HepG2 (cell line): ENCODE measurements at regions not wholly inside any gene's neighbourhood (a gene's known extent, or its start where the extent isn't known, plus 50 kb on each side); places are given as distances from the start of the nearest gene placed in this dataset.

Source experiments
- ATAC-seq: fragments of 200-7000 bp; cut with Tn5 transposase; 3 replicates; pipeline ENCODE4 v1.9.1; 2020; ENCODE audit warnings: mild to moderate bottlenecking, moderate library complexity
- BruUV-seq: library from RNA; stranded (reverse); fragments of 400-500 nt; replicated peaks from 2 replicates; lab custom pipeline; 2021; lab: Mats Ljungman, UMichigan
- CTCF ChIA-PET: fragments of 300-600 bp; formaldehyde crosslinking; extraction: SDS; loops from one replicate; lab custom pipeline; 2021; ENCODE audit warnings: low total read pairs, inconsistent platforms, low intra/inter-chr PET ratio; lab: Yijun Ruan, JAX
- POLR2A ChIA-PET: fragments of 350-600 bp; sonication (Branson Sonifier 250); formaldehyde crosslinking; loops from one replicate; lab custom pipeline; 2020; ENCODE audit warnings: antibody characterized with exemption, inconsistent platforms; lab: Yijun Ruan, JAX
- DNase-seq: peaks from one replicate; pipeline ENCODE4 v3.0.0-alpha.2; 2015; ENCODE audit warnings: low spot score
- FAIRE-seq: peaks from 3 replicates; lab custom pipeline; 2011; peaks lifted over from hg19 to GRCh38; lab: Jason Lieb, UNC
- H2AFZ ChIP-seq: one replicate; pipeline ENCODE4 v1.6.1; 2011; ENCODE audit warnings: low read length, inconsistent platforms
- H3K27ac ChIP-seq: fragments of 300-600 bp; 3 replicates; pipeline ENCODE4 v1.8.0; 2011; ENCODE audit warnings: mixed run types, mild to moderate bottlenecking, mixed read lengths, low read length, inconsistent platforms; ENCODE audit not compliant: insufficient read depth; ENCODE audit errors: extremely low read length
- H3K27me3 ChIP-seq, 2 experiments: fragments of 200-600 bp in 1 of 2; 2 replicates in 1 of 2; 3 replicates in 1 of 2; pipeline versions ENCODE4 v1.6.0 to v1.8.0; 2011; ENCODE audit warnings: low read length in 2 of 2, mild to moderate bottlenecking in 2 of 2, moderate library complexity in 2 of 2, inconsistent platforms in 1 of 2; ENCODE audit not compliant: insufficient read depth in 2 of 2, control insufficient read depth in 1 of 2
- H3K36me3 ChIP-seq, 2 experiments: fragments of 200-600 bp in 1 of 2; replicated peaks in 1 of 2; 2 replicates in 1 of 2; 3 replicates in 1 of 2; pipeline versions ENCODE4 v1.5.1 to v1.8.0; 2011; ENCODE audit warnings: low read length in 2 of 2, inconsistent platforms in 1 of 2; ENCODE audit not compliant: insufficient read depth in 2 of 2, control insufficient read depth in 1 of 2
- H3K4me1 ChIP-seq: 2 replicates; pipeline ENCODE4 v1.5.1; 2012; ENCODE audit warnings: low read length, inconsistent platforms; ENCODE audit not compliant: insufficient read depth
- H3K4me2 ChIP-seq: 2 replicates; pipeline ENCODE4 v1.6.0; 2011; ENCODE audit warnings: low read depth, low read length, inconsistent platforms
- H3K4me3 ChIP-seq, 3 experiments: fragments of 200-600 bp in 1 of 3; sonication (generic), shearing (Covaris generic) in 1 of 3; replicated peaks in 1 of 3; 2 replicates each; pipeline ENCODE4 v1.5.1; 2011 to 2016; ENCODE audit warnings: low read length in 3 of 3, inconsistent platforms in 2 of 3, low read depth in 2 of 3, mild to moderate bottlenecking in 2 of 3, control low read depth in 1 of 3, mixed read lengths in 1 of 3; ENCODE audit not compliant: insufficient read depth in 1 of 3
- H3K79me2 ChIP-seq: one replicate; pipeline ENCODE4 v1.6.1; 2011; ENCODE audit warnings: low read length, inconsistent platforms; ENCODE audit not compliant: insufficient read depth
- H3K9ac ChIP-seq: 2 replicates; pipeline ENCODE4 v1.6.0; 2011; ENCODE audit warnings: mild to moderate bottlenecking, low read depth, low read length, inconsistent platforms; ENCODE audit not compliant: insufficient read depth
- H3K9me3 ChIP-seq: 2 replicates; pipeline ENCODE4 v1.5.1; 2012; ENCODE audit warnings: mild to moderate bottlenecking, low read length
- H4K20me1 ChIP-seq: 2 replicates; pipeline ENCODE4 v1.6.0; 2011; ENCODE audit warnings: inconsistent platforms, mild to moderate bottlenecking, low read length, moderate library complexity; ENCODE audit not compliant: insufficient read depth
- ATM ChIP-seq: fragments of 450-650 bp; IDR thresholded peaks from 2 replicates; pipeline ENCODE4 v1.7.1; 2017; ENCODE audit warnings: mild to moderate bottlenecking, borderline replicate concordance
- BCL6 ChIP-seq: IDR thresholded peaks from 2 replicates; pipeline ENCODE4 v1.6.1; 2016; ENCODE audit warnings: missing genetic modification reagents, missing compliant biosample characterization
- FIP1L1 ChIP-seq: fragments of 200-400 bp; formaldehyde crosslinking; IDR thresholded peaks from 2 replicates; pipeline ENCODE4 v1.6.1; 2018; ENCODE audit warnings: low read depth, mild to moderate bottlenecking, low read length, moderate library complexity, borderline replicate concordance; ENCODE audit not compliant: insufficient read depth
- FOXA1 ChIP-seq, 2 experiments: fragments of 450-650 bp in 1 of 2; sonication (generic) in 1 of 2; formaldehyde crosslinking in 1 of 2; IDR thresholded peaks; 2 replicates each; pipeline versions ENCODE4 v1.4.0 to v1.6.1; 2016 to 2020; ENCODE audit warnings: missing genetic modification reagents in 1 of 2
- HNRNPL ChIP-seq: fragments of 200-400 bp; formaldehyde crosslinking; IDR thresholded peaks from 2 replicates; pipeline ENCODE4 v1.6.1; 2017; ENCODE audit warnings: mild to moderate bottlenecking, low read depth, low read length
- IKZF1 ChIP-seq: fragments of 450-650 bp; IDR thresholded peaks from 2 replicates; pipeline ENCODE4 v1.7.1; 2016
- KAT8 ChIP-seq: IDR thresholded peaks from 2 replicates; pipeline ENCODE4 v1.6.1; 2016; ENCODE audit warnings: missing genetic modification reagents, missing compliant biosample characterization
- PHF20 ChIP-seq: sonication (generic); formaldehyde crosslinking; IDR thresholded peaks from 2 replicates; pipeline ENCODE4 v1.5.0; 2020; ENCODE audit warnings: mild to moderate bottlenecking, missing genetic modification reagents
- RARG ChIP-seq: sonication (generic); formaldehyde crosslinking; IDR thresholded peaks from 2 replicates; pipeline ENCODE4 v1.4.0; 2020; ENCODE audit warnings: low read depth, mild to moderate bottlenecking, missing genetic modification reagents
- TERF1 ChIP-seq: sonication (generic); formaldehyde crosslinking; IDR thresholded peaks from 2 replicates; pipeline ENCODE4 v1.8.0; 2022; ENCODE audit warnings: mild to moderate bottlenecking, missing genetic modification reagents, moderate library complexity
- U2AF2 ChIP-seq: fragments of 200-400 bp; formaldehyde crosslinking; IDR thresholded peaks from 2 replicates; pipeline ENCODE4 v1.6.1; 2017; ENCODE audit warnings: low read depth, mild to moderate bottlenecking, low read length
- ZBTB4 ChIP-seq: sonication (generic); formaldehyde crosslinking; IDR thresholded peaks from 2 replicates; pipeline ENCODE4 v1.4.0; 2020; ENCODE audit warnings: missing genetic modification reagents, mild to moderate bottlenecking, borderline replicate concordance
- ZFP1 ChIP-seq: IDR thresholded peaks from 2 replicates; pipeline ENCODE4 v1.6.1; 2016
- ZNF205 ChIP-seq: IDR thresholded peaks from 2 replicates; pipeline ENCODE4 v1.6.1; 2018; ENCODE audit warnings: missing biosample characterization, missing genetic modification reagents
- ZNF597 ChIP-seq: sonication (generic); formaldehyde crosslinking; IDR thresholded peaks from 2 replicates; pipeline ENCODE4 v1.5.0; 2020; ENCODE audit warnings: missing genetic modification reagents
- ZNF710 ChIP-seq: sonication (generic); formaldehyde crosslinking; IDR thresholded peaks from 2 replicates; pipeline ENCODE4 v1.5.0; 2020; ENCODE audit warnings: mild to moderate bottlenecking, missing genetic modification reagents, borderline replicate concordance
- WGBS: methylation state at CpG from one replicate; pipeline ENCODE4 v1.1.6; 2017; ENCODE audit warnings: low lambda C conversion rate; 5-methylcytosine and 5-hydroxymethylcytosine counted together
- in situ Hi-C: cut with HindIII; loops from 2 replicates; pipeline ENCODE4 v1.10.0; 2017; ENCODE audit warnings: low pct_unique_long_range_greater_than_20kb; ENCODE audit not compliant: extremely low pct_ligation_motif_present
- intact Hi-C: fragments of 100-400 bp; cut with micrococcal nuclease; formaldehyde crosslinking; loops from one replicate; pipeline ENCODE4 v1.10.0; 2022; ENCODE audit not compliant: unreplicated experiment

GRCh38 chr9:40927851-40928802 is 200.4 kb downstream of the FOXD4L6 start:
- no peak for DNase-seq
- CTCF ChIA-PET, result no interaction called here
- Histone ChIP-seq H4K20me1 (no peaks in the 10 kb centered on the region), H2AFZ (no peak overlapping the region), H3K27ac (no peak overlapping the region), H3K4me2 (no peak overlapping the region), H3K4me1 (no peaks in the 10 kb centered on the region), H3K9me3 (peaks cover 6% of the 10 kb centered on the region; the same call in 1 of the 2 replicates), H3K27me3 (no peaks in the 10 kb centered on the region; a peak in 1 of 5 replicates), H3K9ac (no peak overlapping the region), H3K36me3 (no peaks in the 10 kb centered on the region), H3K4me3 (no peak overlapping the region), H3K79me2 (no peaks in the 10 kb centered on the region)
- in situ Hi-C loops, result no loop called here
- ATAC-seq, result no peak
- WGBS, result 17% methylated on average over 11 of the region's 11 CpGs
- intact Hi-C loops, result no loop called here
- POLR2A ChIA-PET, result no interaction called here
- BruUV-seq, result no TSS peak
- no peak for FAIRE-seq
- TF ChIP-seq HNRNPL (no peak), IKZF1 (no peak), FIP1L1 (no peak), TERF1 (no peak), FOXA1 (IDR thresholded peaks at IDR 0.05) (no peak), FOXA1 (CRISPR knock-in tag; IDR thresholded peaks at IDR 0.05) (no peak), BCL6 (no peak), ZBTB4 (CRISPR knock-in tag) (no peak), KAT8 (CRISPR knock-in tag) (no peak), PHF20 (CRISPR knock-in tag) (no peak), U2AF2 (no peak), ZFP1 (CRISPR knock-in tag) (no peak), ZNF597 (CRISPR knock-in tag) (no peak), ZNF710 (CRISPR knock-in tag) (no peak), RARG (CRISPR knock-in tag) (no peak), ATM (no peak), ZNF205 (no peak)
